OCI-M1 (cell line): ENCODE measurements at regions not wholly inside any gene's neighbourhood (a gene's known extent, or its start where the extent isn't known, plus 50 kb on each side); places are given as distances from the start of the nearest gene placed in this dataset.

Experiments used
- DNase-seq: peaks from one replicate; lab custom pipeline; 2025; lab: John Stamatoyannopoulos, UW

- no peak for DNase-seq
Measured at GRCh38 chr13:108526286-108526685, 103.1 kb upstream of the MYO16 start.

- DNase-seq, result no peak
Measured at GRCh38 chr13:108527844-108528243, 101.6 kb upstream of the MYO16 start.

DNA sequence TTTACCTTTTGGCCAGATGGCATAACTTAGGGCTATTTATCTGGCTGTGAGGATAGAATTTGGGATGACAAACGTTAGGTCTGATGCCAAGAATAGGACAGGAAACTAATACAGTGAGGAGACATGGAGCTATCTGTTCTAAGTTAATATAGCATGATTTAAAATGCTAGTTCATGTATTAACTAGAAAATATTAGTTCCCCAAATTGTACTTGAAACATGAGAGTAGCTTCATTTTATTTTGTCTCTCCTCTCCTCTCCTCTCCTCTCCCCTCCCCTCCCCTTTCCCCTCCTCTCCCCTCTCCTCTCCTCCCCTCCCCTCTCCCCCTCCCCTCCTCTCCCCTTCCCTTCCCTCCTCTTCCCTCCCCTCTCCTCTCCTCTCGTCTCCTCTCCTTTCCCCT, 101.1 kb upstream of the MYO16 start:
- no peak for DNase-seq

- no peak for DNase-seq
Measured at GRCh38 chr13:108533842-108534241, 95.6 kb upstream of the MYO16 start.

DNA sequence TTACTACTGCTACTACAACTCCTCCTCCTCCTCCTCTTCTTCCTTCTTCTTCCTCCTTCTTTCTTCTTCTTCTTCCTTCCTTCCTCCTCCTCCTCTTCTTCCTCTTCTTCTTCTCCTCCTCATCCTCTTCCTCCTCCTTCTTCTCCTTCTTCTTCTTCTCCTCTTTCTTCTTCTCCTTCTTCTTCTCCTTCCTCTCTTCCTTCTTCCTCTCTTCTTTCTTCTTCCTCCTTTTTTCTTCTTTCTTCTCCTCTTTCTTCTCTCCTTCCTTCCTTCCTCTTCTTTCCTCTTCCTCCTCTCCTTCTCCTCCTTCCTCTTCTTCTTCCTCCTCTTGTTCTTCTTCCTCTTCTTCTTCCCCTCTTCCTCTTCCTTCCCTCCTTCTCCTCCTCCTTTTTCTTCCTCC, 94.7 kb upstream of the MYO16 start:
- DNase-seq, result no peak

- no peak for DNase-seq
Measured at GRCh38 chr13:108549934-108550333, 79.5 kb upstream of the MYO16 start.

DNA sequence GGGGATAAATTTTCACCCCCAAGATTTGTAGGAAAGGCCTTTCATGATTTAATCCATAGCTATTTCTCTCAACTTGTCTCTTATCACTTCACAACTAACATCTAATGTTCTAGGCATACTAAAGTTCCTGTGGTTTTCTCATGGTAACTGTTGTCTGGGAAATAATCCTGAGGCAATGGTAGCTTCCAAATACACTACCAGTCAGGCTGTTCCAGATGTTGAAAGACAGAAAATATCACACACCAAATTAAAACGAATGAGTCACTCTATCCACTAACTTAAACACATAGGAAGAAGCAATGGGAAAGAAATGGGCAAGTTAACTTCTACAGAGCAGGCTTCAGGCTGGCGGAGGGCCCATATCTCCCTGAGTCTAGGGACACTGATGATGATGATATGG, 77.7 kb upstream of the MYO16 start:
- no peak for DNase-seq

DNA sequence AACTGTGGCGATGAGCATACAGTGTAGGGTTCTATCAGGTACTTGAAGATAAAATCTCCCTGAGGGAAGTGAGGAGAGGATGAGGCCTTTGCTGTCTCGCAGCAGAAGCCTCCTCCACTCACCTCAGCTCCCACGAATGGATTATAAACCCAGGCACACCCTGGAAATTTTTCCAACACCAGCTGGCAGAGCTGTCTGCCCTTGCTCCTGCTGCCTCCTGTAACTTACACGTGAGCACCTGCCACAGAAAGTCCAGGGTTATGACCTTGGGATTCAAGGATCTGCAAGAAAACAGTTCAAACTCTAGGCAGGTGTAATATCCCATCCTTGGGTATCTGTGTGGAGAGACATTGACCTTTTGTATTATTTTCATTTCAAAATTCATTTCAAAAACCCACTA, 70.9 kb upstream of the MYO16 start:
- DNase-seq, result no peak

- DNase-seq, result no peak
Measured at GRCh38 chr13:108560093-108560492, 69.3 kb upstream of the MYO16 start.

DNA sequence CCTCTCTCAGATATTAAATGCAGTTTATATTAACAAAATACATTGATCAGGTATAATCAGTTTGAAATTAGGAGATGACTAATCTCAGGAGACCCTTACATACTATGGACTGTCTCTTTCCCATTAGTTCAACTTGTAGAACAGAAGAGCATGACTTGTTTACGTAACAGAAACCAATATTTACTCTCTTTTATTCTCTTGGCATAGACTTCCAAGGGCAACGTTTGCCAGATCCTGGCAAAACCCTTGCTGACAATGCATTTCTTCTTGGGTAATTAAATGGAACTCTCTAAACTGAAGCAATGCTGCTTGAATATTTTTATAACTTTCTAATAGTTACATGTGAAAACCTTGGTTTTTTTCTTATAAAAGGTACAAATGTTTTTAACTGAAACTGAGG, 68.3 kb upstream of the MYO16 start:
- no peak for DNase-seq

DNA sequence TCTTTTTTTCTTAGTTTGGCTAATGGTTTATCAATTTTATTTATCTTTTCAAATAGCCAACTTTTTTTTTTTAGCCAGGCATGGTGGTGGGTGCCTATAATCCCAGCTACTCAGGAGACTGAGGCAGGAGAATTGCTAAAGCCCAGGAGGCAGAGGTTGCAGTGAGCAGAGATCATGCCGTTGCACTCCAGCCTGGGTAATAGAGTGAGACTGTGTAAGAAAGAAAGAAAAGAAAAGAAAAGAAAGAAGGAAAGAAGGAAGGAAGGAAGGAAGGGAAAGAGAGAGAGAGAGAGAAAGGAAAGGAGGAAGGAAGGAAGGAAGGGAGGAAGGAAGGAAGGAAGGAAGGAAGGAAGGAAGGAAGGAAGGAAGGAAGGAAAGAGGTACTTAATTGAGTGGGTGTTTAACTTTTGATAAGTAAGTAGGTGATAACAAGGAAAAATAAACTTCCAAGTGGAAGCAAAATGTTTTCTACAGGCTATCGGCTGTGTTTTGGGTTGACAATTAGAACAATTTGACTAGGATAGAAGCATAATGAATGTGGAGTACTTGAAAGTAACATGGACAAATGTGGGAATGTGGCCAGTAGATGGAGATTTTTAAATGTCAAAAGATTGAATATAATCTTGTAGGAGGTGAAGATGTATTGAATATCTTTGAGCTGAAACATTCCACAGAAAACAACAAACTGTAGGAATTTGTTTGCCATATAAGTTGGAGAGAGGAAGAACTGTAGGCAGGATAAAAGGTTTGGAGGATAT, 62.8 kb upstream of the MYO16 start:
- no peak for DNase-seq

GRCh38 chr13:108572782-108573211, 56.6 kb upstream of the MYO16 start:
- DNase-seq, result peak; percentile 57

DNA sequence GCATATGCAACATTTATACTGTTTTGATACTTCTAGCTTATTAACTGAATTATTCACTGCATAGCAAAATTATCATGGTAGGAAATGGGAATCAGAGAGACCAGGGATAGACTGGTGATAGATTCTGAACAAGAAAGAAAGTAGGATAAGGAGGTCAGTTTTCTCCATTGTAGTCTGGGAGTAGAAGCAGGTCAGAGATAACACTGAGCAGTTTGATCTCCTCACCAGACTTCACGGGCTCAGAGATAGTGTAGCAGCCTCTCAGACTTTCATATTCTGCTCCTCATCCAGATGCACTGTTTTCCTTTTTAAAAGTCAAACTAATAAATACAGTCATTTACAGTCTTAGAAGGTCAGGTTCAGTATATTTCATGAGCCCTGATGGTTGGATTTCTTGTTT, 56.0 kb upstream of the MYO16 start:
- peak; percentile 31 for DNase-seq

- DNase-seq, result no peak
Measured at GRCh38 chr13:108574856-108575255, 54.6 kb upstream of the MYO16 start.

DNA sequence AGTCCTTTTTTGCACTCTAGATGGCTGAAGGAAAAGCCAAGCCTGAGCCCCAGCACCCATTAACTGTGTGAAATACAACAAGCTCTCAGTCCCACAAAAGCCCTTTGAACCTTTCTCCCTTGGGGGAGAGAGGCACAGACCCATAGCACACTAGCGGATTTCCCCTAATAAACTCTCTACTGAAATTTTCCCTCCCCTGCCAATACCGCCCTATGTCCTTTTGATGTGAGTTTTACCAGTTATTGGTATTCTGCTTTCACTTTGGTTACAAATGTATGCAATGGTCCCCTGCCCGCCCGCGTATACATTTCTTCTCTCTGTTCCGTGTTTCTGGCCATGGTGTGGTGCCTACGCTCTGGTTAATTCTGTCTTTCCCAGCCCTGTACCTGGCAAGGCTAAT, 54.0 kb upstream of the MYO16 start:
- DNase-seq, result no peak
